ENCODE measurements at regions not wholly inside any gene's neighbourhood (a gene's known extent, or its start where the extent isn't known, plus 50 kb on each side); places are given as distances from the start of the nearest gene placed in this dataset.

DNA sequence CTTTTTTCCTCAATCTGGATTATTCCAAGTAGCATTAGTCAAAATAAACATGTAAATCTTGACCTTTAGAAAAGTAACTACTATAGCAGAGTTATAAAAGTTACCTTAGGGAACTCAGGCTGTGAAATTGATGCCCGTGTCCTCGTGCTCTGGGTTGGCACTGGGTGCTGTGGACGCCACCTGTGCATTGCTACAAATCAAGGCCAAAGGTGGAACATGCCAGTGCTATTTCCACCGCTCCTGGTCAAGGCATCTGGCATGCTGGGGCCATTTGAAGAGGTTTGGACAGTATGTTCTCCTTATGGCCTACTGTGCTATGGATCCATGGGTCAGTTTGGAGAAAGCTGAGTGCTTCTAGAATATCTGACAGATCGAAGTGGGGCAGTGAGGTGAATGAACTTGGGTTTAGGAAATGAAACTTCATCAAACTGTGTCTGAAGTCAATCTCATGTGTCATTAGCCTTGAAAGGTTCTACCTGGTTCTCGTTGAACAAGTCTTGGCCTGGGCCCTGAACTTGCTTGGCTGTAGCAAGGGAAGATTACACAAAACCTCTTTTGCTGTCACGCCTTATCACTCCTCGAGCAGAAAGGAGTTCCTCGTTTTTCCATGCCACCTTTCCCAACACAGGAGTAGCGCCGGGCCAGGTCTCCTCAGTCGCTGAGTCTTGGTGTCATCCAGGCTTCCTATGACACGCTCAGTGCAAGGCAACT lies 397.6 kb upstream of the RGMA start:
- DNase-seq (ENCODE audit: low read depth in 2 of 2): no peak

- DNase-seq (ENCODE audit: low read depth in 2 of 2): no peak
Measured at GRCh38 chr15:93485438-93486327, 396.7 kb upstream of the RGMA start.

DNA sequence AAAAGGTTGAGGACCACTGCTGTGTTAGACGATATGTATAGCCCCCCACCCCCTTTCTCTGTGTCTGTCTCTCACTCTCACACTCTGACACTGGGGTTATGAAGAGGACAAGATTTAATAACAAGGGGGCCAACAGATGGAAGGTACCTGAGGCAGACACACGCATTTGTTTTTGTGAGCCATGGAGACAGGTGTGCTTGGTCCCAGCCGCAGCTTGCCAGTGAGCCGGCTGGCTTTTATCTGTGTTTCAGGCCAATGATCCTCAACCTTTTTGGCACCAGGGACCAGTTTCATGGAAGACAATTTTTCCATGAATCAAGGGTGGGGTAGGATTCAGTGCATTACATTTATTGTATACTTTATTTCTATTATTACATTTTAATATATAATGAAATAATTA lies 394.9 kb upstream of the RGMA start:
- DNase-seq (ENCODE audit: low read depth in 2 of 2): no peak

- no peak for DNase-seq (ENCODE audit: low read depth in 2 of 2)
Measured at GRCh38 chr15:93482731-93483130, 393.7 kb upstream of the RGMA start.

DNA sequence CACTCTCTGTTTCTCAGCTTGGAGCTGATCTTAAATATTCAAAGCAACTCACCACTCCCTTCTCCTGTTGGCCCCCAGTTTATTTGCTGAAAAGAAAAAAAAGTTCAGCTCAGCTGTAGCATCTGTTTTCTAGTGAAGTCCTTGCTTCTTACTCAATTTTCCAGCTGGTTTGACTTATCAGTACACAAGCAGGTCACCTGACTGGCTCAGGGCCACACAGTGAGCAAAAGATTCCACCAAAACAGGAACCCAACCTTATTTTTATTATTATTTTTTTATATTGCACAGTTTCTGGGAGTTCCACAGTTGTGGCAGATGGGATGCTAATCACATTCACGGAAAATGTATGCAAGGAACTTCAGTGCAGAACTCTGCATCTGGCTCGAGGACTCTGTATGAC lies 390.7 kb upstream of the RGMA start:
- no peak for DNase-seq (ENCODE audit: low read depth in 2 of 2)

GRCh38 chr15:93478947-93479346 lies 389.9 kb upstream of the RGMA start:
- no peak for DNase-seq (ENCODE audit: low read depth in 2 of 2)

GRCh38 chr15:93477721-93478120 lies 388.7 kb upstream of the RGMA start:
- no peak for DNase-seq (ENCODE audit: low read depth in 2 of 2)

DNA sequence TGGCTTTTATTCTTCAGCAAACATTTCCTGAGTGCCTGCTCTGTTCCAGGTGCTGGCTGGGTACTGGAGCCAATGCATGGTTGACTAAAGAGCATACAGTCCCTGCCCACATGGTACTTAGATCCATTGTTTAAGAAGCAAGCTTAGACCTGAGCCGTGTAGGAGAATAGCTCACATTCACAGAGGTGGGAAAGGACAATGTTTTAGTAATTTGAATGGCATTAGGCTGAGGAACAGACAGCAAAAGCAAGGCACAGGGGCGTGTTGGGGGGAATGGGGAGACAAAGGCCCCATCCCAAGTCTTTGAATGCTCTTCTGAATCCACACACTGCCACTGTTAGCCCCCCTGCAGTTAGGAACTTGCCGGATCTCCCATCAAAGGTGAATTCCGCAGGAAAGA lies 388.2 kb upstream of the RGMA start:
- DNase-seq (ENCODE audit: low read depth in 2 of 2): no peak

DNA sequence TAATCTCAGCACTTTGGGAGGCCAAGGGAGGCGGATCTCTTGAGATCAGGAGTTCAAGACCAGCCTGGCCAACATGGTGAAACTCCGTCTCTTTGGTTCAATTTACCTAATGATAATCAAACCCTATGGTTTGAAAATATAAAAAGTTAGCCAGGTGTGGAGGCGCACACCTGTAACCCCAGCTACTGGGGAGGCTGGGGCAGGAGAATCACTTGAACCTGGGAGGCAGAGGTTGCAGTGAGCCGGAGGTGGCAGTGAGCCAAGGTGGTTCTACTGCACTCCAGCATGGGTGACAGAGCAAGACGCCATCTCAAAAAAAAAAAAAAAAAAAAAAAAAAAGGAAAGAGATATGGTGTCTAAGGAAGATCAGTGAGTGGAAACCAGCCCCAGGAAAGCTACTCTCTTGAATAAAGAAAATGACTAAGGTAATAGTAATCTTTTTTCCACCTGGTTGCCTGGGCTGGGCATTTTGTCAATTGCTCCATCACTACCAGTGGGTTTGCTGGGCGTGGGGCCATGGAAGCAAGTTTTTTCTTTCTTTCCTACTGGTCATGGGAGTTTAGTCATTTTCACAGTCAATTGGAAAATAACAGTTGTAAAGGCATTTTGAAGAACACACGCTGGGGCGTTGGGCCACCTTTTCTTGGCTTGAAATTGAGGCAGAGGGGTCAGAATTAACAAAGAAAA lies 387.6 kb upstream of the RGMA start:
- no peak for DNase-seq (ENCODE audit: low read depth in 2 of 2)

DNA sequence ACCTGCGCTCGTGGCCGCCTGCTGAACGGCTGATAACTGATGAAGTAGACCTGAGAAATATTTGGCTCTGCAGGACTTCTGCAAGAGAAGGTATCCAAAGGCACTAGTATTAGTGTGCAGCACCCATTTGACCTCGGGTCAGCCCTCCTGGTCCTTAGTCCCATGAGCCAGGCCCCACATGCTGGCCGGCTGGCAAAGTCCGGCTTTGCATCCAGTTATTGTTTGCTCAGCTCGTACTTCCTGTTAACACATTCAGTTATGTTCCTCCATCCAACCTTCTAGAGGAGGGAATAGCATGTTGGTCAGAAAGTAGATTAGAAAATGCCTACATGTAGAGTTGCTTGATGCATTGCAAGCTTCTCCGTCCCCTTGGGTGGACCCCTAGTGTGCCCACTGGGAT lies 385.7 kb upstream of the RGMA start:
- DNase-seq (ENCODE audit: low read depth in 2 of 2): no peak

- no peak for DNase-seq (ENCODE audit: low read depth in 2 of 2)
Measured at GRCh38 chr15:93469994-93470393, 381.0 kb upstream of the RGMA start.

- DNase-seq (ENCODE audit: low read depth in 2 of 2): no peak
Measured at GRCh38 chr15:93467337-93467736, 378.3 kb upstream of the RGMA start.

GRCh38 chr15:93466380-93466779 lies 377.4 kb upstream of the RGMA start:
- no peak for DNase-seq (ENCODE audit: low read depth in 2 of 2)

DNA sequence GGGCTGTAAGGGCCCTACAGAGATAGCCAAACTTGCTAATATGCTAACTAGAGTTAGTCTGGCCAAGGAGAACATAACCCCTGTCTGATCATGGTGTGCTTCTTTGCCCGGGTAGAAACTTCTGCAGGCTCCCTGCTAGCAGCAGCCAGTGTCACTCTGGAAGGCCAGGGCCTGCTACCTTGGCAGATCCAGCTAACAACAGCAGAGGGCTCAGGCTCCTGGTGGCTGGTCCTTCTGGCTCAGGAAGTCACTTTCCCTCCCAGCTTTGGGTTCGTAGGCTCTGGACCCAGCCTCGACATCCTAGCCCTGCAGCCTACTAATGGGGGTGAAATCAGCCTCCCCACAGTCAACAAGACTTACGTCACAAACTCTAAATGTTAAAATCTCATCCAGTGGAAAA lies 373.7 kb upstream of the RGMA start:
- DNase-seq (ENCODE audit: low read depth in 2 of 2): no peak

- no peak for DNase-seq (ENCODE audit: low read depth in 2 of 2)
Measured at GRCh38 chr15:93460717-93461116, 371.7 kb upstream of the RGMA start.

GRCh38 chr15:93459396-93459795 lies 370.4 kb upstream of the RGMA start:
- DNase-seq (ENCODE audit: low read depth in 2 of 2): no peak

DNA sequence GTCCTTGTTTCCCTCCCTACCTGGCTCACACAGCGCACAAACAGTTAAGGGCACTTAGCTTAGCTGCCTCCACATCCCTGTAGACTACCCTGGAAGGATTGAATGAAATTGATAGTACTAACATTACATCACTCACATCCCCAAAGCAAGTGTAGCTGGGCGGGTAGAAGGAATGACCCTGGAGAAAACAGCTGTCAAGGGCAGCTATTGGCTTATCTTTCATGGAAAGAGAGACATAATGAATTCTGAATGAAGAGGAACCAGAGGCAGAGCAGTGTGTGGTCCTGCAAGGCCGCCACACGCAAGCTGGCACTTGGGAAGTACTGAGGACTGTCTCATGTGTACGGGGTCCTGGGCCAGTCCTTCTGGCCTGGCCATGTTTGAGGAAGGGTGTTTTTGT lies 369.6 kb upstream of the RGMA start:
- DNase-seq (ENCODE audit: low read depth in 2 of 2): no peak

- no peak for DNase-seq (ENCODE audit: low read depth in 2 of 2)
Measured at GRCh38 chr15:93454788-93455187, 365.8 kb upstream of the RGMA start.

GRCh38 chr15:93452537-93453211 lies 363.7 kb upstream of the RGMA start:
- no peak for DNase-seq (ENCODE audit: low read depth in 2 of 2)

- no peak for DNase-seq (ENCODE audit: low read depth in 2 of 2)
Measured at GRCh38 chr15:93451822-93452221, 362.8 kb upstream of the RGMA start.

- no peak for DNase-seq (ENCODE audit: low read depth in 2 of 2)
Measured at GRCh38 chr15:93451265-93451664, 362.3 kb upstream of the RGMA start.

DNA sequence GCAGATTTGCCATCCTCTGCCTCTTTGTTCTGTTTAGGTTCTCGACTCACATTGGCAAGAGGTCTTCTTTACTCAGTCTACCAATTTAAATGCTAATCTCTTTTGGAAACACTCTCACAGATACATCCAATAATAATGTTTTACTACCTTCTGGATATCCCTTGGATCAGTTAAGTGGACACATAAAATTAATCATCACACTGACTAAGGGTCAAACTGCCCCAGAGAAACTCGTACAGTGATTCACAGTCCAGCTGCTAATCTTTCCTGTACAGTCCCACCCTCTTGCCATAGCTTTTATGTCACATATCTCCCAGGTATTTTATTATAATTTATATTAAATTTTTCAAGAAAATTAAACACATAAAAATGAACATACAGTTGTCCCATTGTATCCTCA lies 360.8 kb upstream of the RGMA start:
- DNase-seq (ENCODE audit: low read depth in 2 of 2): no peak

Data from activated CD8-positive, alpha-beta memory T cell treated with anti-CD3 and anti-CD28 coated beads for 4 hours (primary cell).